ENCODE measurements at regions not wholly inside any gene's neighbourhood (a gene's known extent, or its start where the extent isn't known, plus 50 kb on each side); places are given as distances from the start of the nearest gene placed in this dataset.

DNA sequence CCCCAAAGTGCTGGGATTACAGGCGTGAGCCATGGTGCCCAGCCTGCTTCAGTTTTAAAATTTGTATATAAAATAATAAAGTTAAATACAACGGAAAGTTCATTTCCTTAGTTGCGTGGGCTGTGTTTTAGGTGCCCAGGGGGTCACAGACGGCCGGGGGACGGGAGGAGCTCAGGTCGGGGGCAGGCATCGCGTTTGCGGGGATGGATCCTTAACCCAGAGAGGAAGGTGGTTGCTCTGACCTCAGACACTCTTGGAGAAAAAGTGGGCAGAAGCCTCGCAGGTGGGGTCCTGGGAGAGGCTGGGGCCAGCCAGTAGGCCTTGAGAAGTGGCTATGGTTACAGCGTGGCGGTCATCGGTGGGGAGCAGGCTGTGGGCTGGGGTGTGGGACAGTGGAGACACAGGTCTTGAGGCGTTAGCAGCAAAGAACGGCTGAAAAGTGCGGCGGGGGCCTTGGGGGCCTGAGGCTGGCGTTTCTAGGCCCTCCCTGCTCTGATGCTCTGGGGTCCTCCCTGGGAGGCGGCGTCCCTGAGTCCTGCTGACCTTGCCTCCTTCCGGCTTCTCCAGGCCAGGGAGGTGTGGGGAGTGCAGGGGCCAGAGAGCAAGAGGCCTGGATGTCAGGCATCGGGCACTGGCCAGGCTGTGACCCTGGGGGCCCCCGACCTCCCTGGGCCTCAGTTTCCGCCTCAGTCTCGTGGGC, 54.4 kb downstream of the UNCX start:
- Histone ChIP-seq H2BK15ac (replicated peaks; ENCODE audit: low read depth) (no peak overlapping the region), H3K27me3 (ENCODE audit: insufficient read depth, low read length, poor library complexity) (peaks cover 2% of the 10 kb centered on the region), H3K9ac (ENCODE audit: low read length) (no peak overlapping the region), H3K4me1 (ENCODE audit: control insufficient read depth, low read depth, low read length) (no peaks in the 10 kb centered on the region), H3K79me1 (ENCODE audit: low read length) (no peaks in the 10 kb centered on the region), H3K4me3 (ENCODE audit: low read length) (no peak overlapping the region), H3K4me2 (ENCODE audit: low read length) (no peak overlapping the region), H3K79me2 (ENCODE audit: control insufficient read depth, insufficient read depth, low read length) (no peaks in the 10 kb centered on the region), H2AK5ac (ENCODE audit: low read length) (no peak overlapping the region), H3K36me3 (ENCODE audit: control insufficient read depth, insufficient read depth, low read length) (no peaks in the 10 kb centered on the region), H2BK5ac (ENCODE audit: low read length) (no peak overlapping the region), H3K27ac (ENCODE audit: low read depth, low read length) (no peak overlapping the region), H2BK120ac (ENCODE audit: low read depth, low read length) (no peak overlapping the region), H4K8ac (ENCODE audit: low read depth, low read length) (no peak overlapping the region), H3K23ac (ENCODE audit: low read length) (no peak overlapping the region), H3K56ac (ENCODE audit: low read length) (no peak overlapping the region), H3K4ac (ENCODE audit: low read depth, low read length) (no peak overlapping the region), H4K5ac (ENCODE audit: low read length) (no peak overlapping the region), H3K18ac (ENCODE audit: low read length) (no peak overlapping the region)
- no CpG with 5 or more reads among the region's 26 CpGs for WGBS (ENCODE audit: extremely low coverage, insufficient coverage, low lambda C conversion rate)
- no peak for DNase-seq

DNA sequence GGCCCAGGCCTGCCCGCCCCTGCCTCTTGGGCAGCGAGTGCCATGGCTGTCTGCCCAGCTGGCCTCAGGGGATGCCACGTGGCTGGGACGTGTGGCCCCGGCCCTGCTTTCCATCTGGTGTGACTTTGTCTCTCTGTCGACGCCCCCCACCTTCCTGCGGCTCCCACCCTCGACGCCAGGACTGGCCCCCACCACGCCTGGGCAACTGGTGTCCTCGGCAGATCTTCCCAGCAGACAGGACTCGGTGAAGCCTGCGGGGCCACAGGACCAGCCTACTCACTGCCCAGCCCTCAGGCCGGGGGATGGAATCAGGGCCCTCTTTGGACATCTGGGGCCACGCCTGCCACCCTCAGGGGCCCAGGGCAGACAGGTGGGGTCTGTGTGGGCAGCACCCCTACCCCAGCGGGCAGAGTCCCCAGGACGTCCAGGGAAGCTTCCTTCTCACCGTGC, 55.1 kb downstream of the UNCX start:
- peaks cover 2% of the 10 kb centered on the region for H3K27me3 ChIP-seq (ENCODE audit: insufficient read depth, low read length, poor library complexity)
- no peak overlapping the region for H3K18ac ChIP-seq (ENCODE audit: low read length)
- H2BK5ac ChIP-seq (ENCODE audit: low read length): no peak overlapping the region

DNA sequence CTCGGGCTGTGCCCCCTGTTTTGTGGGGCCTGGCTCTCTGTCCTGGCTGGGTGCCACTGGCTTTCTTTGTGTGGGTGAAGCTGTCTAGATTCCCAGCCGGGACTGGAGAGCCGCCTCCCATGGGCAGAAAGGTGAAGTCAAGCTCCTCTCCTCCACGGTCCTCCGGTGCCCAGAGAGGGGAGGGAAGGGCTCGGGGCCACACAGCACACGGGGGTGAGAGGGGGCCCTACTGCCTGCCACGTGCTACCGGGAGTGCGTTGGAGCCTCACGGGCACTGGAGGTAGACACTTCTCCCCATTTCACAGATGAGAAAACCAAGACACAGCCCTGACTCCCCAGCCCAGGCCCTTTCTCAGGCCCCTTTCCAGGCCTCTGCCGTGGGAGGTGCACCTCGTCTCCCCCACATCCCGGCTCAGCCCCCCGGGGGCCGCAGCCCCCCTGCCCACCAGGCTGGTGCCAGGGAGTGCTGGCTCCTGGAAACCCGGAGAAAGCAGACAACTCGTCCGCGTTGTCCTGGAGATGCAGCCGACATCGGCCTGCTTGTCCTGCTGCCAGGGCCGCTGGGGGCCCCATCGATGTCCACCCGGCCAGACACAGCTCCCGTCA, 55.8 kb downstream of the UNCX start:
- no peaks in the 10 kb centered on the region for H3K4me1 ChIP-seq (ENCODE audit: control insufficient read depth, low read depth, low read length)
- no CpG with 5 or more reads among the region's 26 CpGs for WGBS (ENCODE audit: extremely low coverage, insufficient coverage, low lambda C conversion rate)
- H2AK5ac ChIP-seq (ENCODE audit: low read length): no peak overlapping the region
- H3K36me3 ChIP-seq (ENCODE audit: control insufficient read depth, insufficient read depth, low read length): no peaks in the 10 kb centered on the region
- H3K23ac ChIP-seq (ENCODE audit: low read length): no peak overlapping the region
- H3K4me3 ChIP-seq (ENCODE audit: low read length): no peak overlapping the region
- no peak overlapping the region for H3K4me2 ChIP-seq (ENCODE audit: low read length)
- no peak overlapping the region for H3K27ac ChIP-seq (ENCODE audit: low read depth, low read length)
- no peak overlapping the region for H3K9ac ChIP-seq (ENCODE audit: low read length)
- no peaks in the 10 kb centered on the region for H3K79me2 ChIP-seq (ENCODE audit: control insufficient read depth, insufficient read depth, low read length)
- no peak for DNase-seq
- no peak overlapping the region for H2BK15ac ChIP-seq (replicated peaks; ENCODE audit: low read depth)
- no peak overlapping the region for H4K8ac ChIP-seq (ENCODE audit: low read depth, low read length)
- no peak overlapping the region for H2BK120ac ChIP-seq (ENCODE audit: low read depth, low read length)
- H4K5ac ChIP-seq (ENCODE audit: low read length): no peak overlapping the region
- H3K79me1 ChIP-seq (ENCODE audit: low read length): no peaks in the 10 kb centered on the region
- peaks cover 2% of the 10 kb centered on the region for H3K27me3 ChIP-seq (ENCODE audit: insufficient read depth, low read length, poor library complexity)
- no peak overlapping the region for H3K18ac ChIP-seq (ENCODE audit: low read length)
- no peak overlapping the region for H3K4ac ChIP-seq (ENCODE audit: low read depth, low read length)
- no peak overlapping the region for H2BK5ac ChIP-seq (ENCODE audit: low read length)
- no peak overlapping the region for H3K56ac ChIP-seq (ENCODE audit: low read length)

More for the DNA sequence above, 55.1 kb downstream of the UNCX start:
- Histone ChIP-seq H3K79me2 (ENCODE audit: control insufficient read depth, insufficient read depth, low read length) (no peaks in the 10 kb centered on the region), H4K5ac (ENCODE audit: low read length) (no peak overlapping the region), H3K4me1 (ENCODE audit: control insufficient read depth, low read depth, low read length) (no peaks in the 10 kb centered on the region), H3K79me1 (ENCODE audit: low read length) (no peaks in the 10 kb centered on the region), H2BK120ac (ENCODE audit: low read depth, low read length) (no peak overlapping the region), H3K56ac (ENCODE audit: low read length) (no peak overlapping the region), H3K4me3 (ENCODE audit: low read length) (no peak overlapping the region), H4K8ac (ENCODE audit: low read depth, low read length) (no peak overlapping the region), H3K27ac (ENCODE audit: low read depth, low read length) (no peak overlapping the region), H3K9ac (ENCODE audit: low read length) (no peak overlapping the region), H3K23ac (ENCODE audit: low read length) (no peak overlapping the region), H3K4me2 (ENCODE audit: low read length) (no peak overlapping the region), H2BK15ac (replicated peaks; ENCODE audit: low read depth) (no peak overlapping the region), H3K36me3 (ENCODE audit: control insufficient read depth, insufficient read depth, low read length) (no peaks in the 10 kb centered on the region), H3K4ac (ENCODE audit: low read depth, low read length) (no peak overlapping the region), H2AK5ac (ENCODE audit: low read length) (no peak overlapping the region)
- DNase-seq: no peak
- WGBS (ENCODE audit: extremely low coverage, insufficient coverage, low lambda C conversion rate): no CpG with 5 or more reads among the region's 19 CpGs

DNA sequence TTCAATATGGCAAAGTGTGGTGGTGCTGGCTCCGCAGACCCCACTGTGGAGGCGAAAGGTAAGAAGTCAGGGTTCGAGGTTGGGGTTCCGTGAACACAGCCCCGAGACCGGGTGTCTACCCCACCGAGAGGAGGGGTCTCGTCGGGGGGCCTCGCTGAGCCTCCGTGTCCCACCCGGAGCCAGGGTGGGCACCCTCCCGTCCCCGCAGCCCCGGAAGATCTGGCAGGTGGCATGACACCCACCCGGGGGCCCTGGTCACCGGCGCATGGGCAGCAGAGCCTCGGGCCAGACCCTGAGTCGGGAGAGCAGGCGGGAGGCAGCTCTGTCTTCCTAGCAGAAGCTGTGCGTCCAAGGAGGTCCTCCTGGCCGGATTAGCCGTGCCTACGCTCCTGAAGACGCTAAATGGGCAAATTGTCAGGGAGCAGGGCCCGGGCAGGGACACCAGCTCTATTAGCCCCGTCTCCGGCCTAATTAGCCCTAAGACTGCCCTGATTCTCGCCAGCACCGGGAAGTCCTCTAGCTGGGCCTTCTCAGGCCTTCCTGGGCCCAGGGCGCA, 56.4 kb downstream of the UNCX start:
- Histone ChIP-seq H3K79me1 (ENCODE audit: low read length) (no peaks in the 10 kb centered on the region), H2AK5ac (ENCODE audit: low read length) (no peak overlapping the region), H3K4ac (ENCODE audit: low read depth, low read length) (no peak overlapping the region), H2BK15ac (replicated peaks; ENCODE audit: low read depth) (no peak overlapping the region), H2BK120ac (ENCODE audit: low read depth, low read length) (no peak overlapping the region), H3K4me3 (ENCODE audit: low read length) (no peak overlapping the region), H3K27ac (ENCODE audit: low read depth, low read length) (no peak overlapping the region), H3K4me2 (ENCODE audit: low read length) (no peak overlapping the region), H3K36me3 (ENCODE audit: control insufficient read depth, insufficient read depth, low read length) (no peaks in the 10 kb centered on the region), H3K27me3 (ENCODE audit: insufficient read depth, low read length, poor library complexity) (peaks cover 2% of the 10 kb centered on the region), H3K9ac (ENCODE audit: low read length) (no peak overlapping the region), H4K8ac (ENCODE audit: low read depth, low read length) (no peak overlapping the region), H3K18ac (ENCODE audit: low read length) (no peak overlapping the region), H2BK5ac (ENCODE audit: low read length) (no peak overlapping the region), H3K56ac (ENCODE audit: low read length) (no peak overlapping the region), H3K79me2 (ENCODE audit: control insufficient read depth, insufficient read depth, low read length) (no peaks in the 10 kb centered on the region), H3K23ac (ENCODE audit: low read length) (no peak overlapping the region), H3K4me1 (ENCODE audit: control insufficient read depth, low read depth, low read length) (no peaks in the 10 kb centered on the region), H4K5ac (ENCODE audit: low read length) (no peak overlapping the region)
- no CpG with 5 or more reads among the region's 32 CpGs for whole genome bisulfite sequencing (ENCODE audit: extremely low coverage, insufficient coverage, low lambda C conversion rate)
- DNase-seq: no peak

DNA sequence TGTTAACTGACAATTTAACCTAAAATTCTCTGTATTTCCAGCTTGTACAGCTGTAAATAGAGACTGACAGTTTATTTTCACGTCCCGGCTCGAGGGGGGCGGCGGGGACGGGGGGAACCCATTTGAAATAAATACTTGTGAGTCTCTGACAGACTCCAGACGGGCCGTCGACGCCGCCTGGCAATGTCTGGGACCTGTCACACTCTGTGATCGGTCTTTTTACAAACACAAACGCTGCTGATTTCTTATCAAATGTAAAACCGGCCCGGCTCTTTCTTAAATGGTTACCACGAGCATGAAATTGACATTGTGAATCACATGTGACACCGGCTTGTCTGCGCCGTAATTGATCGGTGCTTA, 57.0 kb downstream of the UNCX start:
- H3K27ac ChIP-seq (ENCODE audit: low read depth, low read length): no peak overlapping the region
- no peak overlapping the region for H3K18ac ChIP-seq (ENCODE audit: low read length)
- H2AK5ac ChIP-seq (ENCODE audit: low read length): no peak overlapping the region
- H3K4me3 ChIP-seq (ENCODE audit: low read length): no peak overlapping the region
- H3K4me1 ChIP-seq (ENCODE audit: control insufficient read depth, low read depth, low read length): no peaks in the 10 kb centered on the region
- no peak overlapping the region for H2BK15ac ChIP-seq (replicated peaks; ENCODE audit: low read depth)
- no peak overlapping the region for H2BK120ac ChIP-seq (ENCODE audit: low read depth, low read length)
- H4K5ac ChIP-seq (ENCODE audit: low read length): no peak overlapping the region
- no peaks in the 10 kb centered on the region for H3K79me1 ChIP-seq (ENCODE audit: low read length)
- H3K4me2 ChIP-seq (ENCODE audit: low read length): no peak overlapping the region
- no peak overlapping the region for H3K9ac ChIP-seq (ENCODE audit: low read length)
- H3K27me3 ChIP-seq (ENCODE audit: insufficient read depth, low read length, poor library complexity): peaks cover 2% of the 10 kb centered on the region
- no peaks in the 10 kb centered on the region for H3K79me2 ChIP-seq (ENCODE audit: control insufficient read depth, insufficient read depth, low read length)
- no peak overlapping the region for H2BK5ac ChIP-seq (ENCODE audit: low read length)
- H3K23ac ChIP-seq (ENCODE audit: low read length): no peak overlapping the region
- WGBS (ENCODE audit: extremely low coverage, insufficient coverage, low lambda C conversion rate): no CpG with 5 or more reads among the region's 20 CpGs
- DNase-seq: no peak
- H4K8ac ChIP-seq (ENCODE audit: low read depth, low read length): no peak overlapping the region
- H3K4ac ChIP-seq (ENCODE audit: low read depth, low read length): no peak overlapping the region
- no peaks in the 10 kb centered on the region for H3K36me3 ChIP-seq (ENCODE audit: control insufficient read depth, insufficient read depth, low read length)
- H3K56ac ChIP-seq (ENCODE audit: low read length): no peak overlapping the region

Data from mesendoderm (in vitro differentiated cells).